ENCODE measurements at regions not wholly inside any gene's neighbourhood (a gene's known extent, or its start where the extent isn't known, plus 50 kb on each side); places are given as distances from the start of the nearest gene placed in this dataset.

DNA sequence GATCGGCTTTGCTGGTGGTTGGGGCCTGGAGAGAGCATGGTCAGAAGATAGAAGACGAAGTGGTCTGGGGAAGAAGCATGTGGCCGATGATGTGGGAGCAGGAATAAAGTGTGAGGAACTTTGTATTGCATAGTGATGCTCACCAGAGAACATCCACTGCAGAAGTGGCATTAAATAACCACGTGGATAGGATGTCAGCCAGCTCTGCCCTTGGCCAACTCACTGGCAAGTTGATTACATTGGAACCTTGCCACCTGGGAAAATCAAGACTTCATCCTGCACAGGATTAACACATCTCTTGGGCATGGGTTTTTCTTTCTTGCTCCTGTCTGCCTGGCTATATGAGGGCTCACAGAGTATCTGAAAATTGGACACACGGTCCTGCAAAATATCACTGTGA lies 217.4 kb downstream of the DMRT2 start:
- Histone ChIP-seq H3K9ac (no peak overlapping the region), H3K27me3 (ENCODE audit: control insufficient read depth, insufficient read depth, low read length) (no peaks in the 10 kb centered on the region), H3K4me1 (no peaks in the 10 kb centered on the region), H3K4me3 (ENCODE audit: low read depth, low read length) (no peak overlapping the region), H2AFZ (no peak overlapping the region), H3K9me3 (ENCODE audit: control insufficient read depth, low read length) (no peaks in the 10 kb centered on the region), H3K79me2 (no peaks in the 10 kb centered on the region), H3K27ac (no peak overlapping the region), H3K4me2 (ENCODE audit: low read length) (no peak overlapping the region), H3K36me3 (ENCODE audit: control insufficient read depth, insufficient read depth, low read length) (no peaks in the 10 kb centered on the region)
- TF ChIP-seq, protein P1, sequence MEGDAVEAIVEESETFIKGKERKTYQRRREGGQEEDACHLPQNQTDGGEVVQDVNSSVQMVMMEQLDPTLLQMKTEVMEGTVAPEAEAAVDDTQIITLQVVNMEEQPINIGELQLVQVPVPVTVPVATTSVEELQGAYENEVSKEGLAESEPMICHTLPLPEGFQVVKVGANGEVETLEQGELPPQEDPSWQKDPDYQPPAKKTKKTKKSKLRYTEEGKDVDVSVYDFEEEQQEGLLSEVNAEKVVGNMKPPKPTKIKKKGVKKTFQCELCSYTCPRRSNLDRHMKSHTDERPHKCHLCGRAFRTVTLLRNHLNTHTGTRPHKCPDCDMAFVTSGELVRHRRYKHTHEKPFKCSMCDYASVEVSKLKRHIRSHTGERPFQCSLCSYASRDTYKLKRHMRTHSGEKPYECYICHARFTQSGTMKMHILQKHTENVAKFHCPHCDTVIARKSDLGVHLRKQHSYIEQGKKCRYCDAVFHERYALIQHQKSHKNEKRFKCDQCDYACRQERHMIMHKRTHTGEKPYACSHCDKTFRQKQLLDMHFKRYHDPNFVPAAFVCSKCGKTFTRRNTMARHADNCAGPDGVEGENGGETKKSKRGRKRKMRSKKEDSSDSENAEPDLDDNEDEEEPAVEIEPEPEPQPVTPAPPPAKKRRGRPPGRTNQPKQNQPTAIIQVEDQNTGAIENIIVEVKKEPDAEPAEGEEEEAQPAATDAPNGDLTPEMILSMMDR (IDR thresholded peaks at IDR 0.05), result no peak

DNA sequence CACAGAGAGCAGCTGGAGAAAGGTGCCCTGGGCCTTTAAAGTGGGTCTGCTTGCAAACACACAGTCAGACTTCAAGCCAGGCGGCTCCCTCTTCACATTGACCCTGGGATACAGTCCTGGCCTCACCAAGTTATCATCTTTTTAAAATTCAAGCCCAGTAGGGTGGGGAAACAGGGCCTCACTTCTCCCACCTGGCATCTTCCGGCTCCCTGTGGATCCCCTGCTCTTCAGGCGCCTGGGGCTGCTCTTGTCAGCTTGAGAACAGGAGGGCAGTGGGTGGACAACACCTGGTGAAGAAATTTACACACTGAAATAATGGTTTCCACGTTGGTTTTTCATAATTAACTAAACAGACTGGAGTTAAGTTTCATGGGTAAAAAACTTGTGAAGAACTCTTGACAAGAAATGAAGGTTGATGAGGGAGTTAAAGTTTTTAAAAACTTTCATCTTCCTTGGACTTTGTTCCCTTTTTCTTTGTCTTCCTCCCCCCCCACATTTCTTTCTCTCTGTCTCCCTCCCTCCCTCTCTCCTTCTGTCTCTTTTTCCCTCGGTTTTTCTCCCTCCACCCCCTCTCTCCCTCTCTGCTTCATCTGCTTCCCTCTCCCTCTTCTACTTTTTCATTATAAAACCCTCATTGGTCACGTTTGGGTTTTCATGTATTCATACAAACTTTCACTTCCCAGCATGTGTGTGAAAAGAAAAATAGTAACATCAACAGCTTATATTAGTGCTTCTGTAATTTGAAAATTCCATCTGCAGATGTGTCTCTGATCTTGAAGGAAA lies 219.6 kb downstream of the DMRT2 start:
- Histone ChIP-seq H2AFZ (no peak overlapping the region), H3K27ac (no peak overlapping the region), H3K9me3 (ENCODE audit: control insufficient read depth, low read length) (no peaks in the 10 kb centered on the region), H3K4me3 (ENCODE audit: low read depth, low read length) (no peak overlapping the region), H3K9ac (no peak overlapping the region), H3K4me2 (ENCODE audit: low read length) (no peak overlapping the region), H3K36me3 (ENCODE audit: control insufficient read depth, insufficient read depth, low read length) (no peaks in the 10 kb centered on the region), H3K4me1 (no peaks in the 10 kb centered on the region), H3K79me2 (no peaks in the 10 kb centered on the region), H3K27me3 (ENCODE audit: control insufficient read depth, insufficient read depth, low read length) (no peaks in the 10 kb centered on the region)
- TF ChIP-seq, protein P1 (IDR thresholded peaks at IDR 0.05), result no peak

DNA sequence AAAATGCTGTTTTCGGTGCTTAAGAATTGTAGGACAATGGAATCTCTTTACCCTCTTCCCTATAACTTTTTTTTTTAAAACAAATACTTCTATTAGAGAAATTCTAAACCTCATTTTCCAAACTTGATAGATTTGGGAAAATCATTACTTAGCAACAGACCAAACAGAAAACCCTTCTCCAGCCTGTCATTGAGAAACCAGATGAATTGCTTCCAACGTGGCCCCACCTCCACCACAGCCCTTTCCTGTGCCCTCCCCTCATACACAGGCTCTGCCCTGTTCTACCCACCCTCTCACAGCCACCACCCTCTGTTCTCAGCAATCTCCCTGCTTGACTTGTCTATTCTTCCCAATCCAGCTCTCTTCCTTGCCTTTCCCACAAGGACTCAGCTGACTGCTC lies 221.2 kb downstream of the DMRT2 start:
- no peaks in the 10 kb centered on the region for H3K4me1 ChIP-seq
- TF ChIP-seq, protein P1 (IDR thresholded peaks at IDR 0.05), result no peak
- no peaks in the 10 kb centered on the region for H3K36me3 ChIP-seq (ENCODE audit: control insufficient read depth, insufficient read depth, low read length)
- no peak overlapping the region for H3K4me2 ChIP-seq (ENCODE audit: low read length)
- no peak overlapping the region for H3K27ac ChIP-seq
- no peaks in the 10 kb centered on the region for H3K27me3 ChIP-seq (ENCODE audit: control insufficient read depth, insufficient read depth, low read length)
- no peaks in the 10 kb centered on the region for H3K9me3 ChIP-seq (ENCODE audit: control insufficient read depth, low read length)
- no peaks in the 10 kb centered on the region for H3K79me2 ChIP-seq
- H3K9ac ChIP-seq, result no peak overlapping the region
- no peak overlapping the region for H3K4me3 ChIP-seq (ENCODE audit: low read depth, low read length)
- H2AFZ ChIP-seq, result no peak overlapping the region

- Histone ChIP-seq H2AFZ (no peak overlapping the region), H3K27ac (no peak overlapping the region), H3K36me3 (ENCODE audit: control insufficient read depth, insufficient read depth, low read length) (no peaks in the 10 kb centered on the region), H3K9me3 (ENCODE audit: control insufficient read depth, low read length) (no peaks in the 10 kb centered on the region), H3K9ac (no peak overlapping the region), H3K4me1 (no peaks in the 10 kb centered on the region), H3K79me2 (no peaks in the 10 kb centered on the region), H3K27me3 (ENCODE audit: control insufficient read depth, insufficient read depth, low read length) (no peaks in the 10 kb centered on the region), H3K4me2 (ENCODE audit: low read length) (no peak overlapping the region), H3K4me3 (ENCODE audit: low read depth, low read length) (no peak overlapping the region)
- TF ChIP-seq, protein P1 (IDR thresholded peaks at IDR 0.05), result no peak
Measured at GRCh38 chr9:1271786-1272185, 221.6 kb downstream of the DMRT2 start.

DNA sequence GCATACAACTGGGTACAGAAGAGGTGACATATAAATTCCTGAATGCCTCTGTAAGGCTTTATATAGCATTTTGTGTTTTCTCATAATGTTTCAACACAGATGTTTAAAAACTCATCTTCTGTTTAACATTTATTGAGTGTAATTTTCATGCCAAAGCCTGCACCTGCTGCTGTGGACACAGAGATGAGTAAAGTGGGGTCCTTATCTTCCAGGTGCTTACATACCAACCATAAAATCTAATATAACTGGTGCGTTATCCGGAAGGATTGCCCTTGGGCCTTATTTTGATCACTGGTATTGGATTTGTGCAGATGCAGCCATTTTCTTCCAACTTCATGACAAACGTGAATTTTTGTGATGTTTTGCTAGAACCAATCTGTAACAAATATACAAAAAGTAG lies 222.3 kb downstream of the DMRT2 start:
- no peaks in the 10 kb centered on the region for H3K4me1 ChIP-seq
- H3K79me2 ChIP-seq, result no peaks in the 10 kb centered on the region
- no peak overlapping the region for H3K27ac ChIP-seq
- no peak overlapping the region for H3K4me2 ChIP-seq (ENCODE audit: low read length)
- TF ChIP-seq, protein P1 (IDR thresholded peaks at IDR 0.05), result no peak
- H3K36me3 ChIP-seq (ENCODE audit: control insufficient read depth, insufficient read depth, low read length), result no peaks in the 10 kb centered on the region
- H3K4me3 ChIP-seq (ENCODE audit: low read depth, low read length), result no peak overlapping the region
- H3K27me3 ChIP-seq (ENCODE audit: control insufficient read depth, insufficient read depth, low read length), result no peaks in the 10 kb centered on the region
- H2AFZ ChIP-seq, result no peak overlapping the region
- no peaks in the 10 kb centered on the region for H3K9me3 ChIP-seq (ENCODE audit: control insufficient read depth, low read length)
- H3K9ac ChIP-seq, result no peak overlapping the region

Measured in parathyroid adenoma (tissue), 2 donors.